ENCODE measurements at regions not wholly inside any gene's neighbourhood (a gene's known extent, or its start where the extent isn't known, plus 50 kb on each side); places are given as distances from the start of the nearest gene placed in this dataset.

DNA sequence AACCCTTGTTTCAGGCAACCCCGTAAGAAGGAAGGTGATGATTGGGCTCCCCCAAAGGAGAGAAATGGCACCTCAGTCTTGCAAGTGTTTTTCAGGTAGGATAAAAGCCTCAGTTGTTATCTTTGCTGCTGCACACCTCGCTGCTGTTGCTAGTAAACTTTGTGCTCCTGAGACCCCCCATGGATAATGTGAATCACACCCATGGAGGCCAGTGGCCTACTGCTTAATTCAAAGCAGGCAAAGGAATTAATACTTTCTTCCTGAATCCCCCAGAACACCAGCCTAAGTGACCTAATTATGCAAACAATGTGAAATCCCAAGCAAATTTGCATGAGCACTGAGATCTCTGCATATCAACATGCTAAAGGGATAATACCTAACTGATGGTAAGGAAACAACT lies 337.5 kb downstream of the GRIA2 start:
- TF ChIP-seq CTCF (IDR thresholded peaks at IDR 0.05 in 4 of 5, conservative IDR thresholded peaks at IDR 0.05 in 1 of 5) (no peak), POLR2A (IDR thresholded peaks at IDR 0.05) (no peak)
